H1 (cell line): ENCODE measurements at regions not wholly inside any gene's neighbourhood (a gene's known extent, or its start where the extent isn't known, plus 50 kb on each side); places are given as distances from the start of the nearest gene placed in this dataset.

ENCODE experiments used
- EZH2 ChIP-seq: fragments of 200-600 bp; sonication (generic); IDR thresholded peaks from 2 replicates; pipeline ENCODE4 v1.7.1; 2012; ENCODE audit warnings: low read depth, mild to moderate bottlenecking, moderate library complexity, low read length, inconsistent platforms; ENCODE audit not compliant: severe bottlenecking
- GABPA ChIP-seq: IDR thresholded peaks from 2 replicates; pipeline ENCODE4 v1.6.1; 2011; ENCODE audit warnings: mild to moderate bottlenecking, low read length, moderate library complexity, borderline replicate concordance; ENCODE audit not compliant: insufficient read depth
- HDAC2 ChIP-seq, 2 experiments: fragments of 300-600 bp in 1 of 2; sonication (generic) in 1 of 2; IDR thresholded peaks; 2 replicates each; pipeline ENCODE4 v1.6.1; 2011 to 2012; ENCODE audit warnings: low read depth in 2 of 2, low read length in 2 of 2, mild to moderate bottlenecking in 2 of 2, moderate library complexity in 2 of 2, borderline replicate concordance in 1 of 2, inconsistent platforms in 1 of 2
- JUN ChIP-seq: IDR thresholded peaks from 2 replicates; pipeline ENCODE4 v1.6.1; 2011; ENCODE audit warnings: low read depth, mild to moderate bottlenecking, improper control_type of control experiment, low read length
- TAF1 ChIP-seq: IDR thresholded peaks from 2 replicates; pipeline ENCODE4 v1.6.1; 2011; ENCODE audit warnings: mild to moderate bottlenecking, low read depth, low read length
- TCF12 ChIP-seq: IDR thresholded peaks from 2 replicates; pipeline ENCODE4 v1.6.1; 2011; ENCODE audit warnings: low read depth, mild to moderate bottlenecking, low read length
- TF ChIP-seq, protein P1 (sequence below), 3 experiments: IDR thresholded peaks; 1 replicate in 2 of 3; 2 replicates in 1 of 3; pipeline versions ENCODE4 v1.5.1 to v1.6.1; 2011; ENCODE audit warnings: low read length in 3 of 3, mild to moderate bottlenecking in 3 of 3, inconsistent platforms in 2 of 3, low read depth in 1 of 3, moderate library complexity in 1 of 3; ENCODE audit not compliant: insufficient read depth in 1 of 3; ENCODE audit errors: control extremely low read depth in 1 of 3

DNA sequence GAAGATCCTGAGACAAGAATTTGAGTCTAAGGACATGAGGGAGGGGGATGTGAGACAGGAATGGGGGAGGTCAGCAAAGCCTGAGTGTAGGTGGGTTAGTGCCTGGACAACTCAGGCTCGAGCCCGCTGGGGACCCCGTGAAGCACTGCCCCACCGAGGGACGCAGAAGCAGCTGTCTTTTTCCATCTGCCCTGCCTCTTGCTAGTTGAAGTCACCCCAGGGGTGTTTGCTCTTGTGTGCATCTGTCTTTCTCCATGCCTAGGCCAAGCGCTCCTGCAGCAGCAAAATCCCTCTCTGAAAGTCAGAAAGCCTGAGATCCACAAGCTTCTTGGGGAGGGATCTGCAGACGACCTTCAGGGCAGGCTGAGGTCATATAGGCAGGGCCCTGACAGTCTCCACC lies 79.0 kb upstream of the CELF2 start:
- TF ChIP-seq HDAC2 (IDR thresholded peaks at IDR 0.05; ENCODE audit: borderline replicate concordance in 1 of 2, low read depth in 2 of 2, low read length in 2 of 2) (no peak), JUN (no peak), EZH2 (no peak), TAF1 (no peak), GABPA (no peak), TCF12 (no peak)
- TF ChIP-seq, protein P1, sequence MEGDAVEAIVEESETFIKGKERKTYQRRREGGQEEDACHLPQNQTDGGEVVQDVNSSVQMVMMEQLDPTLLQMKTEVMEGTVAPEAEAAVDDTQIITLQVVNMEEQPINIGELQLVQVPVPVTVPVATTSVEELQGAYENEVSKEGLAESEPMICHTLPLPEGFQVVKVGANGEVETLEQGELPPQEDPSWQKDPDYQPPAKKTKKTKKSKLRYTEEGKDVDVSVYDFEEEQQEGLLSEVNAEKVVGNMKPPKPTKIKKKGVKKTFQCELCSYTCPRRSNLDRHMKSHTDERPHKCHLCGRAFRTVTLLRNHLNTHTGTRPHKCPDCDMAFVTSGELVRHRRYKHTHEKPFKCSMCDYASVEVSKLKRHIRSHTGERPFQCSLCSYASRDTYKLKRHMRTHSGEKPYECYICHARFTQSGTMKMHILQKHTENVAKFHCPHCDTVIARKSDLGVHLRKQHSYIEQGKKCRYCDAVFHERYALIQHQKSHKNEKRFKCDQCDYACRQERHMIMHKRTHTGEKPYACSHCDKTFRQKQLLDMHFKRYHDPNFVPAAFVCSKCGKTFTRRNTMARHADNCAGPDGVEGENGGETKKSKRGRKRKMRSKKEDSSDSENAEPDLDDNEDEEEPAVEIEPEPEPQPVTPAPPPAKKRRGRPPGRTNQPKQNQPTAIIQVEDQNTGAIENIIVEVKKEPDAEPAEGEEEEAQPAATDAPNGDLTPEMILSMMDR (IDR thresholded peaks at IDR 0.05; ENCODE audit: control extremely low read depth in 1 of 3, insufficient read depth in 1 of 3, low read depth in 1 of 3, low read length in 3 of 3), result no peak
